Epithelial cell of esophagus (primary cell): ENCODE measurements at regions not wholly inside any gene's neighbourhood (a gene's known extent, or its start where the extent isn't known, plus 50 kb on each side); places are given as distances from the start of the nearest gene placed in this dataset.

Experiments
- DNase-seq: peaks from one replicate; pipeline ENCODE4 v3.0.0; 2010; ENCODE audit warnings: low read depth
- H3K4me3 ChIP-seq: 2 replicates; pipeline ENCODE4 v1.5.1; 2011; ENCODE audit warnings: mild to moderate bottlenecking, low read length, control low read depth
- CTCF ChIP-seq: IDR thresholded peaks from 2 replicates; pipeline ENCODE4 v1.5.1; 2011; ENCODE audit warnings: low read depth, mild to moderate bottlenecking, low read length, control low read depth, inconsistent platforms; ENCODE audit not compliant: insufficient read depth; ENCODE audit errors: missing control alignments

DNA sequence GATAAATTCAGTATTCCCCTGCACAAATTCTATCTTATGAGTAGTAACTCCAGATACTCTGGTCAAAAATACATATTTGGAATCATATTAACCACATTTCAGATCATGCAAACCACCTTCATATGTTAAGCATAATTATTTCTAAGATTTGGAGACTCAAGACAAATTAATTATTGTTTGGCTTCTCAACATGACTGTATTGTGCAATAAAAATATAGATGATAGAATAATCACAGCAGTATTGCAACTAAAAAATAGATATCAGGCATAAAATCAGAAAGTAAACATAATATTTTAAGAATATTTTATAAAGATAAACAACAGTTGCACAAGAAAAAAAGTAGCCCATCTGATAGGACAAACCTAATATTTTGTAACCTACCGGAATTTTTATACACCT lies 1767.6 kb upstream of the NUDT12 start:
- DNase-seq = no peak
- no peak for TF ChIP-seq CTCF
- no peak overlapping the region for H3K4me3 ChIP-seq

DNA sequence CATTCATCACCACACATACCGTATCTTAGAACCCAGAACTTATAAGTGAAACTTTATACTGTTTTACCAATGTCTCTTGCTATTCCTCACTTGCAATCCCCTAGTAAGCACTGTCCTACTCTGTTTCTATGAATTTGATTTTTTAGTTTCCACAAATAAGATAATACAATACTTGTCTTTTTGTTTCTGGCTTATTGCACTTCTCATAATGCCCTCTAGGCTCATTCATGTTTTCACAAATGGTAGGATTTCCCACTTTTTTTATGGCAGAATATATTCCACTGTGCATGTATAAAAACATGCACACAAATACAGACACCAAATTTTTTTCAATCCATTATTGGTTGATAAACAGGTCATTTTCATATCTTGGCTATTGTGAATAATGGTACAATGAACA lies 1742.3 kb upstream of the NUDT12 start:
- no peak overlapping the region for H3K4me3 ChIP-seq
- TF ChIP-seq CTCF = no peak
- DNase-seq = no peak

- no peak overlapping the region for H3K4me3 ChIP-seq
- no peak for DNase-seq
These were observed 1726.4 kb upstream of the NUDT12 start for GRCh38 chr5:105288946-105289345.

GRCh38 chr5:105283134-105283533 lies 1720.5 kb upstream of the NUDT12 start:
- no peak for TF ChIP-seq CTCF
- no peak overlapping the region for H3K4me3 ChIP-seq
- DNase-seq = no peak

More at GRCh38 chr5:105288946-105289345, 1726.4 kb upstream of the NUDT12 start:
- no peak for TF ChIP-seq CTCF

- no peak for DNase-seq
- no peak overlapping the region for H3K4me3 ChIP-seq
- no peak for TF ChIP-seq CTCF
These were observed 1711.5 kb upstream of the NUDT12 start for GRCh38 chr5:105274079-105274478.

DNA sequence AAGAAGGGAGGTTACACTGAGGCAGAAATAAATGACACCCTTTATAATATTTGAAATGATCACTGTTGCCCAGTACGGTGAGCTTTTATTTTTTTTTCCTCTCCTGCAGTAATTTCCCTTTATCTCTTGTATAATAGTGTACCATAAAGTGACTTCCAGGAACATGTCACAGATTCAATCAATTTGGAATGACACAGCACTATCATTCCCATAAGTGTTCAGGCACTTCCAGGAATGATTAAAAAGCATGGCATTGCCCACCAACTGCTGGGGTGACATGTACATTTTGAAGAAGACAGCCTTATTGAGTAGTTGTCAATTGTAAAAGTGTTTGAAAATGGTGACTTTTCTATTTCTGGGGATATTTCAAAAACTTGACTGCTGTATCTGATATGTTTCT lies 1700.9 kb upstream of the NUDT12 start:
- TF ChIP-seq CTCF = no peak
- no peak for DNase-seq
- H3K4me3 ChIP-seq = no peak overlapping the region

DNA sequence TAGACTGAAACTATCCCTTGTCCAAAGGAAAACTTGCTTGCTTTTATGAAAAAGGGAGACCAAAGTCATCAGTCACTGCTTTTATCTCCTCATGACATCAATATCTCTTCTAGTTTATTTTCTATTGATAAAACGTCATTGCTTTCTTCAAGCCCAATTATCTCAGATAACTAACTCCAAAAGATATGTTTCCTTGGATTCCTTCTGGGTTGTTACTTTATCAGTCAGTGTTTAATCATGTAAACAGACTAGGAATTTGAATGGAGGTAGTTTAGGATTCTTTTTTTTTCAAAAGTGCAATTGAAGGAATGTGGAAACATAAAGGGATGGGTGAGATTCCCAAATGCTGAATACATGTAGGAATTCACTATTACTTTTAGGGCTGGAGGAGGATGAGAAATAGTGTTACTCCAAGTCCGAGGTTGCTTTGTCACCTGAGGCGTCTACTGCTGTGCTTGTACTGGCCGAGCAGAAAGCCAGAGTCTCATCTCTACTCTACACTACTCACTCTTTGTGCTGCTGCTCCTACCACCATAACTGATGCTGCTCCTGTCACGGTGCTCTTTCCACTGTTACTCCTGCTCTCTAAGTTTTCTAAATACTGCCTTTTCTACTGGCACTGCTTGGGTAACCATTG lies 1697.1 kb upstream of the NUDT12 start:
- TF ChIP-seq CTCF = no peak
- DNase-seq = no peak

More for the DNA sequence above, 1697.1 kb upstream of the NUDT12 start:
- H3K4me3 ChIP-seq = no peak overlapping the region
